Suprapubic skin (tissue), 4 donors: ENCODE measurements at regions not wholly inside any gene's neighbourhood (a gene's known extent, or its start where the extent isn't known, plus 50 kb on each side); places are given as distances from the start of the nearest gene placed in this dataset.

Source experiments
- CTCF ChIP-seq, 2 donors: fragments of 200-600 bp in 1 of 2; fragments of 450-650 bp in 1 of 2; sonication (generic) in 1 of 2; IDR thresholded peaks; one replicate each; pipeline ENCODE4 v1.5.1; 2016 to 2019; ENCODE audit warnings: antibody characterized with exemption in 2 of 2, mild to moderate bottlenecking in 1 of 2, moderate library complexity in 1 of 2
- EP300 ChIP-seq: sonication (generic); formaldehyde crosslinking; IDR thresholded peaks from one replicate; pipeline ENCODE4 v1.6.1; 2017; ENCODE audit warnings: antibody characterized with exemption
- POLR2A ChIP-seq, 2 donors: fragments of 450-650 bp; IDR thresholded peaks; one replicate each; pipeline ENCODE4 v1.6.1; 2017; ENCODE audit warnings: antibody characterized with exemption in 2 of 2, mild to moderate bottlenecking in 2 of 2, moderate library complexity in 2 of 2
- POLR2AphosphoS5 ChIP-seq, 3 donors: sonication (generic); formaldehyde crosslinking; IDR thresholded peaks; one replicate each; pipeline ENCODE4 v1.6.1; 2017; ENCODE audit warnings: antibody characterized with exemption in 3 of 3

GRCh38 chr1:177585302-177586220 lies 384.3 kb downstream of the SEC16B start:
- no peak for TF ChIP-seq CTCF (IDR thresholded peaks at IDR 0.05)
- no peak for TF ChIP-seq EP300
- peak in 1 of 3 donors; percentile 68 for TF ChIP-seq POLR2AphosphoS5 (IDR thresholded peaks at IDR 0.05)
- TF ChIP-seq POLR2A (IDR thresholded peaks at IDR 0.05) = no peak
